GM12892 (cell line): ENCODE measurements at regions not wholly inside any gene's neighbourhood (a gene's known extent, or its start where the extent isn't known, plus 50 kb on each side); places are given as distances from the start of the nearest gene placed in this dataset.
"Not testable (repeated sequence)": the region's sequence is repeated elsewhere in the genome, so short reads cannot be mapped to it uniquely, and the experiment has no call there.

Source experiments
- DNase-seq: peaks from one replicate; pipeline ENCODE4 v3.0.0; 2011; ENCODE audit not compliant: insufficient read length
- FAIRE-seq: peaks from 2 replicates; lab custom pipeline; 2011; peaks lifted over from hg19 to GRCh38; lab: Jason Lieb, UNC
- POLR2A ChIP-seq: IDR thresholded peaks from 2 replicates; pipeline ENCODE4 v1.6.1; 2011; ENCODE audit warnings: low read depth, low read length, control low read depth
- POLR2AphosphoS5 ChIP-seq: IDR thresholded peaks from 2 replicates; pipeline ENCODE4 v1.6.1; 2011; ENCODE audit warnings: low read depth, low read length, control low read depth
- TAF1 ChIP-seq: IDR thresholded peaks from 2 replicates; pipeline ENCODE4 v1.6.1; 2011; ENCODE audit warnings: low read depth, mild to moderate bottlenecking, control low read depth, low read length, borderline replicate concordance

- TF ChIP-seq POLR2AphosphoS5, result no peak
- TF ChIP-seq TAF1, result no peak
- TF ChIP-seq POLR2A, result no peak
- FAIRE-seq (no peak), DNase-seq (no peak)
These were observed 109.7 kb downstream of the PPIAL4G start for GRCh38 chr1:148373192-148373925.

GRCh38 chr1:148372731-148373130, 110.4 kb downstream of the PPIAL4G start:
- TF ChIP-seq POLR2A (no peak), POLR2AphosphoS5 (no peak), TAF1 (no peak)
- FAIRE-seq, result no peak
- no peak for DNase-seq

- not testable (repeated sequence) for DNase-seq, FAIRE-seq
These were observed 110.9 kb downstream of the PPIAL4G start for GRCh38 chr1:148372051-148372726.

- not testable (repeated sequence) for FAIRE-seq
These were observed 111.5 kb downstream of the PPIAL4G start for GRCh38 chr1:148371551-148371994.

GRCh38 chr1:148370661-148371060, 112.4 kb downstream of the PPIAL4G start:
- DNase-seq, FAIRE-seq: not testable (repeated sequence)

More at GRCh38 chr1:148371551-148371994, 111.5 kb downstream of the PPIAL4G start:
- not testable (repeated sequence) for DNase-seq

- DNase-seq, result no peak
- no peak for FAIRE-seq
- no peak for TF ChIP-seq TAF1
- TF ChIP-seq POLR2AphosphoS5, result no peak
- no peak for TF ChIP-seq POLR2A
These were observed 115.5 kb downstream of the PPIAL4G start for GRCh38 chr1:148367596-148367995.

- not testable (repeated sequence) for FAIRE-seq, DNase-seq
These were observed 116.9 kb downstream of the PPIAL4G start for GRCh38 chr1:148366136-148366753.

- FAIRE-seq, DNase-seq: not testable (repeated sequence)
These were observed 118.0 kb downstream of the PPIAL4G start for GRCh38 chr1:148365151-148365550.

- DNase-seq, FAIRE-seq: not testable (repeated sequence)
These were observed 119.1 kb downstream of the PPIAL4G start for GRCh38 chr1:148363979-148364378.

GRCh38 chr1:148363439-148363810, 119.7 kb downstream of the PPIAL4G start:
- FAIRE-seq, result no peak
- no peak for DNase-seq
- TF ChIP-seq POLR2A, result no peak
- no peak for TF ChIP-seq POLR2AphosphoS5
- no peak for TF ChIP-seq TAF1

GRCh38 chr1:148362626-148363438, 120.3 kb downstream of the PPIAL4G start:
- no peak for TF ChIP-seq TAF1
- DNase-seq, result no peak
- FAIRE-seq, result no peak

- FAIRE-seq (no peak), DNase-seq (no peak)
- no peak for TF ChIP-seq POLR2AphosphoS5
- no peak for TF ChIP-seq TAF1
- no peak for TF ChIP-seq POLR2A
These were observed 120.9 kb downstream of the PPIAL4G start for GRCh38 chr1:148362216-148362611.

- not testable (repeated sequence) for FAIRE-seq, DNase-seq
These were observed 121.5 kb downstream of the PPIAL4G start for GRCh38 chr1:148361427-148362215.
